Stomach smooth muscle (tissue), 2 donors: ENCODE measurements at regions not wholly inside any gene's neighbourhood (a gene's known extent, or its start where the extent isn't known, plus 50 kb on each side); places are given as distances from the start of the nearest gene placed in this dataset.
"Not testable (repeated sequence)": the region's sequence is repeated elsewhere in the genome, so short reads cannot be mapped to it uniquely, and the experiment has no call there.

Experiments
- H3K27ac ChIP-seq: one replicate; pipeline ENCODE4 v1.7.0; 2013; ENCODE audit warnings: mild to moderate bottlenecking, low read length, inconsistent platforms
- H3K27me3 ChIP-seq, 2 donors: one replicate each; pipeline ENCODE4 v1.7.0; 2013; ENCODE audit warnings: low read length in 2 of 2; ENCODE audit not compliant: insufficient read depth in 2 of 2, control insufficient read depth in 1 of 2
- H3K36me3 ChIP-seq, 2 donors: one replicate each; pipeline ENCODE4 v1.7.0; 2013; ENCODE audit warnings: low read length in 2 of 2; ENCODE audit not compliant: control insufficient read depth in 2 of 2, insufficient read depth in 2 of 2
- H3K4me1 ChIP-seq: one replicate; pipeline ENCODE4 v1.7.0; 2013; ENCODE audit warnings: low read length; ENCODE audit not compliant: control insufficient read depth, insufficient read depth
- H3K4me3 ChIP-seq, 2 donors: one replicate each; pipeline ENCODE4 v1.7.0; 2013; ENCODE audit warnings: low read length in 2 of 2
- H3K9ac ChIP-seq, 2 donors: one replicate each; pipeline ENCODE4 v1.7.0; 2013; ENCODE audit warnings: low read length in 2 of 2, mild to moderate bottlenecking in 1 of 2
- H3K9me3 ChIP-seq, 2 donors: one replicate each; pipeline ENCODE4 v1.7.0; 2013; ENCODE audit warnings: low read length in 2 of 2; ENCODE audit not compliant: control insufficient read depth in 2 of 2
- donor health status: healthy.
- donor health status: Pancreatic carcinoma.

DNA sequence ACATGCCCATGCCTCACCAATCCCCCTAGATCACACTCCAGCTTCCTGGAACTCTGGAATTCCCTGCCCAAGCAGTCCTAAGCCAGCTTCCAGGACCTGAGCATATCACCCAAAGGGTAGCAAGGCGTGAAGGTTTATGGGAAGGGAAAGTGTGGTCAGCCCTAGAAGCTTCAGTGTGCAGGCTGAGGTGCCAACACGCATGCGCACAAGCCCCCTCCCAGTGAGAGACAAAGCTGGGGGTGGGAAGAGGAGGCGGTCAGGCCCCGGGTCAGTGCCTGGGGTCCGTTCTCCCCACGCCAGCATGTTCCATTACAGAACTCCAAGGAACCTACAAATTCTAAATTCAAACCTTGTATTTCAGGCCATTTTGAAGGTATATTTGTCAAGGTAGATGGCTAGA, 103.6 kb upstream of the C7orf33 start:
- Histone ChIP-seq H3K4me3 (no peak overlapping the region), H3K36me3 (no peaks in the 10 kb centered on the region), H3K27ac (no peak overlapping the region), H3K9me3 (no peaks in the 10 kb centered on the region), H3K27me3 (peaks cover 0 to 1% of the 10 kb centered on the region in 2 donors), H3K9ac (no peak overlapping the region), H3K4me1 (no peaks in the 10 kb centered on the region)

GRCh38 chr7:148487912-148488311, 102.7 kb upstream of the C7orf33 start:
- H3K9ac ChIP-seq: no peak overlapping the region
- no peaks in the 10 kb centered on the region for H3K9me3 ChIP-seq
- H3K36me3 ChIP-seq: no peaks in the 10 kb centered on the region
- no peaks in the 10 kb centered on the region for H3K4me1 ChIP-seq
- no peak overlapping the region for H3K27ac ChIP-seq
- H3K27me3 ChIP-seq: no peaks in the 10 kb centered on the region
- no peak overlapping the region for H3K4me3 ChIP-seq

- H3K27me3 ChIP-seq: no peaks in the 10 kb centered on the region
- H3K36me3 ChIP-seq: no peaks in the 10 kb centered on the region
- H3K9ac ChIP-seq: no peak overlapping the region
- no peaks in the 10 kb centered on the region for H3K9me3 ChIP-seq
- no peaks in the 10 kb centered on the region for H3K4me1 ChIP-seq
- no peak overlapping the region for H3K27ac ChIP-seq
- no peak overlapping the region for H3K4me3 ChIP-seq
Observed at GRCh38 chr7:148489678-148490077, 100.9 kb upstream of the C7orf33 start.

DNA sequence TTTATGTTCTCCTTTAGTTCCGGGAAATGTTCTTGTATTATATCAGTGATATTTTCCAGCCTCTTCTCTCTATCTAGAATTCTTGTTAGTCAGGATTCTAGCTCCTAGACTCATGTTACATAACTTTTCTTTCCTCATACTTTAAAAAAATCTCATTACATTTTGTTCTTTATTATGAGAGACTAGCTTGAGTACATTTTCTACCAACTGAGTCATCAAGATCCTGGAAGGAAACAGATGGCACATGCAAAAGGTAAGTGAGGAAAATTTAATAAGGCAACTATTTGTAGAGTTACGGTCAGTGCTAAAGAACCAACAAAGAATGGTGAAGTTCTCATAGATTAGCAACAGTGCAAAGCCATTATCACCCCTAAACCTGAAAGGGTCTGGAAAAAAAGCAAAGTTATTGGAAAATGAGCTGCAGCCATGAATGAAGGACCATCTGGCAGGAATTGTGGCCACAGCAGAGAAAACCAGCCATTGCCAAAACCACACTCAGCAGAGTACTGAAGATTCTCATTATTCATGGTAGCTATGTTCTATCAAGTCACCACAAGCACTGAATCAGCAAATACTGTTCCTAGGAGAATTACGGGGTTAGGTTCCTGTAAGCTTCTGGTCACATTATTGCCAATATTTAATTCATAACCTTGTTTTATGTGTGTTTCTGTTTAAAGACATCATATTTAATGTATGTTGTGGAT, 98.3 kb upstream of the C7orf33 start:
- Histone ChIP-seq H3K9me3 (no peaks in the 10 kb centered on the region), H3K27me3 (no peaks in the 10 kb centered on the region), H3K9ac (no peak overlapping the region), H3K27ac (no peak overlapping the region), H3K4me3 (no peak overlapping the region), H3K4me1 (no peaks in the 10 kb centered on the region), H3K36me3 (no peaks in the 10 kb centered on the region)

DNA sequence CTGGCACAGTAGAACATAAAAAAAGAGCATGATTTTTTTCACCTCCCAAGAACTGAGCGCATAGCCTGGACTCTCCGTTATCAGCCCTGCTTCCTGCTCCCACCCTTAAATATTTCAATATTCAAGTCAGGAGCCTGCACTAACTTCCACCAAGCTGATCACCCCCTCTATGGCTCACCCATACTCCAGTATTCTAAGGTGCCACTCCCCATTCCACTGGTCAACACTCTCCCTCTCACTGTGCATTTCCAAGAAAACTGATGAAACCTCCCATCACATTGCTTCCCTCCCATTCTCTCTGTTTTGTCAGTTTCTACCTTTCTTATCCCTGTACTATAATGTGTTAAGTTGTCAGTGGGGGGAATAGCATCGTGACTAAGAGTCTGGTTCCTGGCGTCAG, 95.0 kb upstream of the C7orf33 start:
- Histone ChIP-seq H3K9me3 (no peaks in the 10 kb centered on the region), H3K27ac (no peak overlapping the region), H3K27me3 (peaks cover 0 to 5% of the 10 kb centered on the region in 2 donors), H3K9ac (no peak overlapping the region), H3K4me3 (no peak overlapping the region), H3K36me3 (no peaks in the 10 kb centered on the region), H3K4me1 (no peaks in the 10 kb centered on the region)

DNA sequence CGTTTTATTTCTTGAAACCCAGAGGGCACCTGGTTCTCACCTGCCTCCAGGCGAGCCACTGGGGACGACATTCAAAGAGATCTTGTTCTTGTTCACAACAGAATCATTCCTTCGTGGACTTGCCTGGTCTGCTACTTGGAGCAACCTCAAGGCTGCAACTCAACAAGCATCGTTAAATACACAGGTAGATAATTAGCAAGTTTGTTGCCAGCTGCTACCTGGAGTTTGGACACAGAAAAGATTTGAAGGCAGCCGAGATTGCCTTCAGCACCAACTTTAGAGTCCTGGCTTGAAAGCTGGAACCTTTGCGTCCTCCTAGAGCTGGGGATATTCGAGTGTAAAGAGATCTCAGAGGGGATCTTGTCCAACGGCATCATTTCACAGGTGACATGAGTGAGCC, 89.6 kb upstream of the C7orf33 start:
- Histone ChIP-seq H3K27me3 (peaks cover 4 to 14% of the 10 kb centered on the region in 2 donors), H3K9me3 (no peaks in the 10 kb centered on the region), H3K4me3 (no peak overlapping the region)

GRCh38 chr7:148503900-148504487, 86.6 kb upstream of the C7orf33 start:
- Histone ChIP-seq H3K27me3 (peaks cover 4 to 14% of the 10 kb centered on the region in 2 donors), H3K27ac (no peak overlapping the region), H3K36me3 (no peaks in the 10 kb centered on the region), H3K9ac (no peak overlapping the region), H3K4me3 (no peak overlapping the region), H3K4me1 (no peaks in the 10 kb centered on the region), H3K9me3 (no peaks in the 10 kb centered on the region)

More for the DNA sequence above, 89.6 kb upstream of the C7orf33 start:
- Histone ChIP-seq H3K36me3 (no peaks in the 10 kb centered on the region), H3K4me1 (no peaks in the 10 kb centered on the region), H3K9ac (no peak overlapping the region), H3K27ac (no peak overlapping the region)

DNA sequence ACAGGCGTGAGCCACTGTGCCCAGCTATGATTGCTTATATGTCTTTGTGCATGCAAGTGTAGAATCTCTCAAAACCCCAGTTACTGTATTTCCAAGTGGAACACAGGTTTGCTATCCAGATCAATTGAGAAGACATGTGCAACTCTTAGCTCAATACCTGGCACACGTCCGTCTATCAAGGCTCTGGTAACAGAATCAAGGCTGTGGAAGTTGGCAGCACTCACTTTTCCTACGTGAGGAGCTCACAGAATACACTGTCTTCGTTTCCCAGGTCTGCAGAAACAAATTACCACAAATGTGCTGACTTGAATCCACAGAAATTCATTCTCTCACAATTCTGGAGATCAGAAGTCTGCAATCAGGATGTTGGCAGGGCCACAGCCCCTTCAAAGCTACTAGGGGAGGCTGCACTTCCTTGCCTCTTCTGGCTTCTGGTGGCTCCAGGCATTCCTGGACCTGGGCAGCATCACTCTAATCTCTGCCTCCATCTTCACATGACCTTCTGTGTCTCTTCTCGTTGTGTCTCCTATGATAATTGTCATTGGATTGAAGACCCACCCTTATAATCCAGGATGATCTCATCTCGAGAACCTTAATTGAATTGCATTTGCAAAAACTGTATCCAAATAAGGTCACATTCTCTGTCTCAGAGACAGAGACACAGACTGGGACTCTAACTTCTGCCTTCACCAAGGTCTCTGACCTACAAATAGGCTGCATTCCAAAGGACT, 84.8 kb upstream of the C7orf33 start:
- no peaks in the 10 kb centered on the region for H3K36me3 ChIP-seq
- H3K9ac ChIP-seq: no peak overlapping the region
- H3K27me3 ChIP-seq: peaks cover 3 to 7% of the 10 kb centered on the region in 2 donors
- H3K27ac ChIP-seq: no peak overlapping the region
- no peaks in the 10 kb centered on the region for H3K4me1 ChIP-seq
- H3K9me3 ChIP-seq: no peaks in the 10 kb centered on the region
- no peak overlapping the region for H3K4me3 ChIP-seq

DNA sequence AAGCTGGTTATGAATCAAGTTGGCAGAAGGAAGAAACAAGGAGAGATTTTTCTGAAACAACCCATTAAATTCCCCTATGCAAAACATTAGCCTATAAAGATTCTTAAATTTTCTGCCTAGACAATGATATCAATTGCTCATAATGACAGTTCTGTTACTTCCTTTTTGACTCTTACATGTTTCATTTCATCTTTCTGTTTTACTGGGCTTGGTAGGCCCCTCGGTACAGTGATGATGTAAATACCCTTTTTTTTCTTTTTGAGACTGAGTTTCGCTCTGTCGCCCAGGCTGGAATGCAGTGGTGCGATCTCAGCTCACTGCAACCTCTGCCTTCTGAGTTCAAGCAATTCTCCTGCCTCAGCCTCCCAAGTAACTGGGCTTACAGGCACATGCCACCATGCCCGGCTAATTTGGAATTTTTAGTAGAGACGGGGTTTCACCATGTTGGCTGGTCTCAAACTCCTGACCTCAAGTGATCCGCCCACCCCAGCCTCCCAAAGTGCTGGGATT, 83.4 kb upstream of the C7orf33 start:
- H3K9ac ChIP-seq, H3K27ac ChIP-seq, H3K36me3 ChIP-seq: not testable (repeated sequence)

GRCh38 chr7:148507787-148508186, 82.8 kb upstream of the C7orf33 start:
- H3K27me3 ChIP-seq: no peaks in the 10 kb centered on the region
- H3K4me1 ChIP-seq: no peaks in the 10 kb centered on the region
- H3K27ac ChIP-seq: no peak overlapping the region
- no peak overlapping the region for H3K9ac ChIP-seq
- H3K36me3 ChIP-seq: no peaks in the 10 kb centered on the region
- no peaks in the 10 kb centered on the region for H3K9me3 ChIP-seq
- no peak overlapping the region for H3K4me3 ChIP-seq

More for the DNA sequence above, 83.4 kb upstream of the C7orf33 start:
- not testable (repeated sequence) for H3K4me1 ChIP-seq, H3K27me3 ChIP-seq, H3K4me3 ChIP-seq, H3K9me3 ChIP-seq
